Activated T-cell treated with anti-CD3 and anti-CD28 coated beads for 24 hours (primary cell): ENCODE measurements at regions not wholly inside any gene's neighbourhood (a gene's known extent, or its start where the extent isn't known, plus 50 kb on each side); places are given as distances from the start of the nearest gene placed in this dataset.
"Not testable (repeated sequence)": the region's sequence is repeated elsewhere in the genome, so short reads cannot be mapped to it uniquely, and the experiment has no call there.

Source experiments
- DNase-seq: peaks from one replicate; pipeline ENCODE4 v3.0.0-alpha.2; 2020; ENCODE audit warnings: low read depth

GRCh38 chr7:149682038-149682437 is 91.3 kb downstream of the ZNF467 start:
- no peak for DNase-seq

- no peak for DNase-seq
These were observed 92.1 kb downstream of the ZNF467 start for GRCh38 chr7:149681274-149681673.

- no peak for DNase-seq
These were observed 92.9 kb downstream of the ZNF467 start for GRCh38 chr7:149680331-149681025.

GRCh38 chr7:149674728-149675385 is 98.5 kb downstream of the ZNF467 start:
- DNase-seq = not testable (repeated sequence)

GRCh38 chr7:149673006-149673405 is 100.4 kb downstream of the ZNF467 start:
- no peak for DNase-seq

GRCh38 chr7:149670288-149670687 is 103.1 kb downstream of the ZNF467 start:
- DNase-seq = no peak

- no peak for DNase-seq
These were observed 104.1 kb downstream of the ZNF467 start for GRCh38 chr7:149669121-149669818.

- DNase-seq = no peak
These were observed 106.9 kb downstream of the ZNF467 start for GRCh38 chr7:149666360-149666945.

GRCh38 chr7:149665618-149666017 is 107.8 kb downstream of the ZNF467 start:
- DNase-seq = not testable (repeated sequence)

- DNase-seq = no peak
These were observed 108.7 kb downstream of the ZNF467 start for GRCh38 chr7:149664666-149665065.

- no peak for DNase-seq
These were observed 109.2 kb downstream of the ZNF467 start for GRCh38 chr7:149664176-149664575.

- peak; percentile 54 for DNase-seq
These were observed 110.7 kb downstream of the ZNF467 start for GRCh38 chr7:149662591-149663095.

GRCh38 chr7:149655784-149656183 is 117.6 kb downstream of the ZNF467 start:
- DNase-seq = no peak

GRCh38 chr7:149654588-149654987 is 118.8 kb downstream of the ZNF467 start:
- no peak for DNase-seq

- DNase-seq = not testable (repeated sequence)
These were observed 123.2 kb downstream of the ZNF467 start for GRCh38 chr7:149650190-149650589.

GRCh38 chr7:149644754-149645153 is 128.6 kb downstream of the ZNF467 start:
- no peak for DNase-seq

- no peak for DNase-seq
These were observed 130.8 kb downstream of the ZNF467 start for GRCh38 chr7:149642589-149642988.

- no peak for DNase-seq
These were observed 134.6 kb downstream of the ZNF467 start for GRCh38 chr7:149638566-149639320.

GRCh38 chr7:149637911-149638565 is 135.3 kb downstream of the ZNF467 start:
- no peak for DNase-seq

- DNase-seq = no peak
These were observed 137.6 kb downstream of the ZNF467 start for GRCh38 chr7:149635561-149636329.
